Uterus (tissue), 2 donors: ENCODE measurements at regions not wholly inside any gene's neighbourhood (a gene's known extent, or its start where the extent isn't known, plus 50 kb on each side); places are given as distances from the start of the nearest gene placed in this dataset.

ENCODE experiments used
- CTCF ChIP-seq, 4 experiments: fragments of 200-600 bp in 2 of 4; fragments of 450-650 bp in 2 of 4; sonication (generic) in 2 of 4; IDR thresholded peaks; one replicate each; pipeline ENCODE4 v1.5.1; 2016 to 2019; ENCODE audit warnings: antibody characterized with exemption in 4 of 4, mild to moderate bottlenecking in 2 of 4, moderate library complexity in 1 of 4
- POLR2A ChIP-seq, 2 donors: fragments of 450-650 bp; IDR thresholded peaks; one replicate each; pipeline ENCODE4 v1.6.1; 2016; ENCODE audit warnings: antibody characterized with exemption in 2 of 2, mild to moderate bottlenecking in 1 of 2, moderate library complexity in 1 of 2

- no peak for TF ChIP-seq CTCF (IDR thresholded peaks at IDR 0.05)
- no peak for TF ChIP-seq POLR2A (IDR thresholded peaks at IDR 0.05)
Measured at GRCh38 chr7:124205526-124205925, 172.7 kb upstream of the TMEM229A start.
